PC-3 (cell line): ENCODE measurements at regions not wholly inside any gene's neighbourhood (a gene's known extent, or its start where the extent isn't known, plus 50 kb on each side); places are given as distances from the start of the nearest gene placed in this dataset.

Experiments
- ATAC-seq: fragments of 200-7000 bp; cut with Tn5 transposase; 2 replicates; pipeline ENCODE4 v1.9.1; 2020; ENCODE audit warnings: mild to moderate bottlenecking, moderate library complexity
- BruUV-seq: library from RNA; stranded (reverse); fragments of 400-500 nt; replicated peaks from 2 replicates; lab custom pipeline; 2021; lab: Mats Ljungman, UMichigan
- CTCF ChIA-PET: fragments of 300-600 bp; sonication (Branson Sonifier 250); formaldehyde crosslinking; loops from one replicate; lab custom pipeline; 2022; ENCODE audit warnings: antibody characterized with exemption; lab: Charles Lee
- POLR2A ChIA-PET: fragments of 300-600 bp; sonication (Branson Sonifier 250); formaldehyde crosslinking; loops from one replicate; lab custom pipeline; 2022; ENCODE audit warnings: antibody characterized with exemption; ENCODE audit not compliant: unreplicated experiment; lab: Charles Lee
- DNase-seq: peaks from one replicate; pipeline ENCODE4 v3.0.0-alpha.2; 2015
- H2AFZ ChIP-seq: fragments of 300-600 bp; sonication (generic); 2 replicates; pipeline ENCODE4 v1.6.0; 2016; ENCODE audit warnings: antibody characterized with exemption, low read length
- H3F3A ChIP-seq: fragments of 300-600 bp; sonication (generic); one replicate; pipeline ENCODE4 v1.6.0; 2017; ENCODE audit warnings: antibody characterized with exemption, low read length, control low read depth, mild to moderate bottlenecking; ENCODE audit not compliant: unreplicated experiment
- H3K27ac ChIP-seq: fragments of 300-600 bp; sonication (generic); 2 replicates; pipeline ENCODE4 v1.5.1; 2016; ENCODE audit warnings: mild to moderate bottlenecking, low read length
- H3K27me3 ChIP-seq: fragments of 300-600 bp; sonication (generic); 2 replicates; pipeline ENCODE4 v1.6.1; 2016; ENCODE audit warnings: low read length, mixed read lengths
- H3K36me3 ChIP-seq: fragments of 300-600 bp; sonication (generic); 2 replicates; pipeline ENCODE4 v1.6.1; 2016; ENCODE audit warnings: low read depth, mixed run types, low read length, mixed read lengths
- H3K4me1 ChIP-seq: fragments of 300-600 bp; sonication (generic); 2 replicates; pipeline ENCODE4 v1.5.1; 2016; ENCODE audit warnings: low read length; ENCODE audit not compliant: insufficient read depth
- H3K4me2 ChIP-seq: fragments of 300-600 bp; sonication (generic); 2 replicates; pipeline ENCODE4 v1.6.0; 2016; ENCODE audit warnings: low read length
- H3K4me3 ChIP-seq: fragments of 300-600 bp; sonication (generic); 2 replicates; pipeline ENCODE4 v1.5.1; 2016; ENCODE audit warnings: mild to moderate bottlenecking, low read length, mixed read lengths
- H3K79me2 ChIP-seq: fragments of 300-600 bp; sonication (generic); 2 replicates; pipeline ENCODE4 v1.6.1; 2017; ENCODE audit warnings: low read length, mixed read lengths
- H3K9ac ChIP-seq: fragments of 300-600 bp; sonication (generic); 2 replicates; pipeline ENCODE4 v1.6.0; 2016; ENCODE audit warnings: mild to moderate bottlenecking, low read length
- H3K9me2 ChIP-seq: fragments of 300-600 bp; sonication (generic); replicated peaks from 2 replicates; pipeline ENCODE4 v1.6.1; 2016; ENCODE audit warnings: mixed run types, low read length, mixed read lengths
- H3K9me3 ChIP-seq: fragments of 300-600 bp; sonication (generic); 2 replicates; pipeline ENCODE4 v1.6.1; 2016; ENCODE audit warnings: low read length, mixed read lengths
- H4K20me1 ChIP-seq: fragments of 300-600 bp; sonication (generic); 2 replicates; pipeline ENCODE4 v1.6.1; 2016; ENCODE audit warnings: low read length, mixed read lengths
- EZH2 ChIP-seq: fragments of 300-600 bp; sonication (generic); IDR thresholded peaks from one replicate; pipeline ENCODE4 v1.6.1; 2017; ENCODE audit warnings: antibody characterized with exemption, mild to moderate bottlenecking, low read length; ENCODE audit not compliant: unreplicated experiment
- EZH2phosphoT487 ChIP-seq: fragments of 300-600 bp; sonication (generic); IDR thresholded peaks from 2 replicates; pipeline ENCODE4 v1.6.1; 2018; ENCODE audit warnings: mild to moderate bottlenecking, antibody characterized with exemption, low read length, borderline replicate concordance
- intact Hi-C: fragments of 100-400 bp; cut with micrococcal nuclease; formaldehyde crosslinking; loops from 2 replicates; pipeline ENCODE4 v1.9.0; 2023
- TF ChIP-seq, protein P1 (sequence below): fragments of 300-600 bp; sonication (generic); conservative IDR thresholded peaks from 2 replicates; pipeline ENCODE4 v1.5.1; 2017; ENCODE audit warnings: antibody characterized with exemption, low read depth, mild to moderate bottlenecking, low read length

- no peak overlapping the region for H2AFZ ChIP-seq
- TF ChIP-seq EZH2phosphoT487 (no peak), EZH2 (no peak)
- TF ChIP-seq, protein P1, sequence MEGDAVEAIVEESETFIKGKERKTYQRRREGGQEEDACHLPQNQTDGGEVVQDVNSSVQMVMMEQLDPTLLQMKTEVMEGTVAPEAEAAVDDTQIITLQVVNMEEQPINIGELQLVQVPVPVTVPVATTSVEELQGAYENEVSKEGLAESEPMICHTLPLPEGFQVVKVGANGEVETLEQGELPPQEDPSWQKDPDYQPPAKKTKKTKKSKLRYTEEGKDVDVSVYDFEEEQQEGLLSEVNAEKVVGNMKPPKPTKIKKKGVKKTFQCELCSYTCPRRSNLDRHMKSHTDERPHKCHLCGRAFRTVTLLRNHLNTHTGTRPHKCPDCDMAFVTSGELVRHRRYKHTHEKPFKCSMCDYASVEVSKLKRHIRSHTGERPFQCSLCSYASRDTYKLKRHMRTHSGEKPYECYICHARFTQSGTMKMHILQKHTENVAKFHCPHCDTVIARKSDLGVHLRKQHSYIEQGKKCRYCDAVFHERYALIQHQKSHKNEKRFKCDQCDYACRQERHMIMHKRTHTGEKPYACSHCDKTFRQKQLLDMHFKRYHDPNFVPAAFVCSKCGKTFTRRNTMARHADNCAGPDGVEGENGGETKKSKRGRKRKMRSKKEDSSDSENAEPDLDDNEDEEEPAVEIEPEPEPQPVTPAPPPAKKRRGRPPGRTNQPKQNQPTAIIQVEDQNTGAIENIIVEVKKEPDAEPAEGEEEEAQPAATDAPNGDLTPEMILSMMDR = no peak
- intact Hi-C loops = no loop called here
- H3F3A ChIP-seq = no peaks in the 10 kb centered on the region
- ChIA-PET POLR2A (no interaction called here), CTCF (no interaction called here)
- DNase-seq (no peak), ATAC-seq (no peak)
- H3K79me2 ChIP-seq = no peaks in the 10 kb centered on the region
- no peak overlapping the region for H3K9ac ChIP-seq
- no peaks in the 10 kb centered on the region for H3K9me2 ChIP-seq
- no peaks in the 10 kb centered on the region for H3K36me3 ChIP-seq
- H3K4me1 ChIP-seq = no peaks in the 10 kb centered on the region
- no peak overlapping the region for H3K4me3 ChIP-seq
- no peak overlapping the region for H3K4me2 ChIP-seq
- H4K20me1 ChIP-seq = no peaks in the 10 kb centered on the region
- no peaks in the 10 kb centered on the region for H3K27me3 ChIP-seq
- no peak overlapping the region for H3K27ac ChIP-seq
- no peaks in the 10 kb centered on the region for H3K9me3 ChIP-seq
- BruUV-seq = no TSS peak
Observed at GRCh38 chr4:125702406-125702805, 387.7 kb downstream of the FAT4 start.

DNA sequence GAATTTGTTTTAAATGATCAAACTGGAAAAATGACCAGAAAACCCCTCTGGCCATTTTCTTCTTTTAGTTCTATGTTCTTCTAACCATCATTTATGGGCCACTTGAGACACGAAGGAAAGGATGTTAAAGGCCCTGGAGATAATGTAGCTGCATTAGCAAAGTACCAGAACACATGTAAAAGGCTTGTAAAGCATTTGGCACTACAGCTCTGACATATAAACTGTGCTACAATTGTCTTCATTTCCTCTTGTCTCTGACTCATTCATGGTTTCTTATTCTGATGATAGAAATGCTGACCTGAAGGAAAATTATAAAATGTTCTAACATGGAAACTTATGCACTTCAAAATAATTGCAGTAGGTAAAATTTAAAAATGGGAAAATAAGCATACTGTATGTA lies 388.7 kb downstream of the FAT4 start:
- Histone ChIP-seq H3K36me3 (no peaks in the 10 kb centered on the region), H3F3A (no peaks in the 10 kb centered on the region), H3K9me2 (no peaks in the 10 kb centered on the region), H3K4me1 (no peaks in the 10 kb centered on the region), H4K20me1 (no peaks in the 10 kb centered on the region), H3K79me2 (no peaks in the 10 kb centered on the region), H3K9me3 (no peaks in the 10 kb centered on the region), H3K9ac (no peak overlapping the region), H3K27me3 (no peaks in the 10 kb centered on the region), H3K4me2 (no peak overlapping the region), H3K27ac (no peak overlapping the region), H3K4me3 (no peak overlapping the region), H2AFZ (no peak overlapping the region)
- ChIA-PET CTCF (no interaction called here), POLR2A (no interaction called here)
- TF ChIP-seq, protein P1 = no peak
- TF ChIP-seq EZH2 (no peak), EZH2phosphoT487 (no peak)
- no TSS peak for BruUV-seq
- DNase-seq (peak; percentile 29), ATAC-seq (peak; percentile 64)
- intact Hi-C loops = no loop called here

GRCh38 chr4:125704726-125705125 lies 390.0 kb downstream of the FAT4 start:
- peak; percentile 12 for DNase-seq
- no peak overlapping the region for H2AFZ ChIP-seq

More at GRCh38 chr4:125704726-125705125, 390.0 kb downstream of the FAT4 start:
- Histone ChIP-seq H3K9me3 (no peaks in the 10 kb centered on the region), H3K9me2 (no peaks in the 10 kb centered on the region), H3K27ac (no peak overlapping the region), H3F3A (no peaks in the 10 kb centered on the region), H3K4me3 (no peak overlapping the region), H3K79me2 (no peaks in the 10 kb centered on the region), H3K9ac (no peak overlapping the region), H3K27me3 (no peaks in the 10 kb centered on the region), H3K4me2 (no peak overlapping the region), H4K20me1 (no peaks in the 10 kb centered on the region), H3K4me1 (no peaks in the 10 kb centered on the region), H3K36me3 (no peaks in the 10 kb centered on the region)
- no TSS peak for BruUV-seq
- POLR2A ChIA-PET = no interaction called here
- intact Hi-C loops = no loop called here
- CTCF ChIA-PET = no interaction called here
- ATAC-seq = no peak
- no peak for TF ChIP-seq EZH2
- TF ChIP-seq EZH2phosphoT487 = no peak
- TF ChIP-seq, protein P1 = no peak
